Smooth muscle cell (in vitro differentiated cells): ENCODE measurements at regions not wholly inside any gene's neighbourhood (a gene's known extent, or its start where the extent isn't known, plus 50 kb on each side); places are given as distances from the start of the nearest gene placed in this dataset.

Source experiments
- DNase-seq: peaks from one replicate; lab custom pipeline; 2025; ENCODE audit not compliant: unreplicated experiment; lab: John Stamatoyannopoulos, UW
- H2AFZ ChIP-seq: fragments of 200-600 bp; sonication (generic); 2 replicates; pipeline ENCODE4 v1.6.0; 2016; ENCODE audit warnings: antibody characterized with exemption, low read depth, mild to moderate bottlenecking
- H3F3A ChIP-seq: fragments of 200-600 bp; sonication (generic); 2 replicates; pipeline ENCODE4 v1.6.0; 2017; ENCODE audit warnings: antibody characterized with exemption, low read depth
- H3K27ac ChIP-seq: fragments of 200-600 bp; sonication (generic); 2 replicates; pipeline ENCODE4 v1.5.1; 2016; ENCODE audit warnings: low read depth, mild to moderate bottlenecking
- H3K27me3 ChIP-seq: fragments of 200-600 bp; sonication (generic); 2 replicates; pipeline ENCODE4 v1.6.1; 2016; ENCODE audit warnings: low read depth, mild to moderate bottlenecking
- H3K36me3 ChIP-seq: fragments of 200-600 bp; sonication (generic); 2 replicates; pipeline ENCODE4 v1.5.1; 2016; ENCODE audit warnings: low read depth
- H3K4me1 ChIP-seq: fragments of 200-600 bp; sonication (generic); 2 replicates; pipeline ENCODE4 v1.5.1; 2016; ENCODE audit warnings: low read depth
- H3K4me2 ChIP-seq: fragments of 200-600 bp; sonication (generic); 2 replicates; pipeline ENCODE4 v1.6.0; 2016; ENCODE audit warnings: mild to moderate bottlenecking
- H3K4me3 ChIP-seq: fragments of 200-600 bp; sonication (generic); 2 replicates; pipeline ENCODE4 v1.5.1; 2016; ENCODE audit warnings: mild to moderate bottlenecking
- H3K79me2 ChIP-seq: fragments of 200-600 bp; sonication (generic); 2 replicates; pipeline ENCODE4 v1.6.0; 2016; ENCODE audit warnings: low read depth, mild to moderate bottlenecking
- H3K9ac ChIP-seq: fragments of 200-600 bp; sonication (generic); 2 replicates; pipeline ENCODE4 v1.6.0; 2016; ENCODE audit warnings: low read depth
- H3K9me3 ChIP-seq: fragments of 200-600 bp; sonication (generic); replicated peaks from 2 replicates; pipeline ENCODE4 v1.5.1; 2016; ENCODE audit warnings: low read depth
- H4K20me1 ChIP-seq: fragments of 200-600 bp; sonication (generic); 2 replicates; pipeline ENCODE4 v1.6.0; 2016; ENCODE audit warnings: low read depth
- CTCF ChIP-seq: fragments of 200-600 bp; sonication (generic); IDR thresholded peaks from 2 replicates; pipeline ENCODE4 v1.5.1; 2017; ENCODE audit warnings: borderline replicate concordance, mild to moderate bottlenecking, antibody characterized with exemption; ENCODE audit not compliant: insufficient read depth, poor library complexity, severe bottlenecking
- WGBS: methylation state at CpG from one replicate; pipeline ENCODE4 v1.1.7; 2016; ENCODE audit warnings: low lambda C conversion rate; 5-methylcytosine and 5-hydroxymethylcytosine counted together

- H3K27me3 ChIP-seq = no peaks in the 10 kb centered on the region
- H4K20me1 ChIP-seq = peaks cover 9% of the 10 kb centered on the region
- 72% methylated on average over 5 of the region's 5 CpGs for WGBS
- H2AFZ ChIP-seq = no peak overlapping the region
- no peak overlapping the region for H3K9ac ChIP-seq
- H3F3A ChIP-seq = no peaks in the 10 kb centered on the region
- H3K27ac ChIP-seq = no peak overlapping the region
- no peaks in the 10 kb centered on the region for H3K36me3 ChIP-seq
- peaks cover 11% of the 10 kb centered on the region for H3K4me1 ChIP-seq
- no peak overlapping the region for H3K4me2 ChIP-seq
- DNase-seq = no peak
- no peaks in the 10 kb centered on the region for H3K9me3 ChIP-seq
- no peak overlapping the region for H3K4me3 ChIP-seq
- H3K79me2 ChIP-seq = peaks cover 86% of the 10 kb centered on the region
- no peak for TF ChIP-seq CTCF
Observed at GRCh38 chr12:24480766-24481449, 468.0 kb downstream of the BCAT1 start.

GRCh38 chr12:24479131-24479530, 469.8 kb downstream of the BCAT1 start:
- Histone ChIP-seq H3K4me2 (no peak overlapping the region), H2AFZ (no peak overlapping the region), H3K79me2 (peaks cover 87% of the 10 kb centered on the region), H3K36me3 (no peaks in the 10 kb centered on the region), H3K9me3 (no peaks in the 10 kb centered on the region), H4K20me1 (peaks cover 9% of the 10 kb centered on the region), H3K4me1 (peaks cover 11% of the 10 kb centered on the region), H3K4me3 (no peak overlapping the region), H3K9ac (no peak overlapping the region), H3F3A (no peaks in the 10 kb centered on the region), H3K27me3 (no peaks in the 10 kb centered on the region), H3K27ac (no peak overlapping the region)
- no peak for DNase-seq
- no peak for TF ChIP-seq CTCF
- 62% methylated on average over 5 of the region's 5 CpGs for WGBS

GRCh38 chr12:24478254-24478653, 470.6 kb downstream of the BCAT1 start:
- H3K79me2 ChIP-seq = peaks cover 88% of the 10 kb centered on the region
- no peak overlapping the region for H3K4me3 ChIP-seq
- H4K20me1 ChIP-seq = peaks cover 9% of the 10 kb centered on the region
- no peak overlapping the region for H3K4me2 ChIP-seq
- no peaks in the 10 kb centered on the region for H3K9me3 ChIP-seq
- no peak overlapping the region for H3K9ac ChIP-seq
- H3F3A ChIP-seq = no peaks in the 10 kb centered on the region
- H3K27ac ChIP-seq = no peak overlapping the region
- no peaks in the 10 kb centered on the region for H3K27me3 ChIP-seq
- no peaks in the 10 kb centered on the region for H3K36me3 ChIP-seq
- H3K4me1 ChIP-seq = peaks cover 8% of the 10 kb centered on the region
- H2AFZ ChIP-seq = no peak overlapping the region
- no peak for TF ChIP-seq CTCF
- 93% methylated on average over 1 of the region's 1 CpG for WGBS
- DNase-seq = no peak

GRCh38 chr12:24476310-24476709, 472.6 kb downstream of the BCAT1 start:
- Histone ChIP-seq H3K36me3 (no peaks in the 10 kb centered on the region), H3K9ac (no peak overlapping the region), H3K79me2 (peaks cover 88% of the 10 kb centered on the region), H4K20me1 (peaks cover 9% of the 10 kb centered on the region), H3K9me3 (no peaks in the 10 kb centered on the region), H3K27ac (no peak overlapping the region), H3K4me1 (no peaks in the 10 kb centered on the region), H3K4me3 (no peak overlapping the region), H2AFZ (no peak overlapping the region), H3F3A (no peaks in the 10 kb centered on the region), H3K27me3 (no peaks in the 10 kb centered on the region), H3K4me2 (no peak overlapping the region)
- 96% methylated on average over 6 of the region's 6 CpGs for WGBS
- no peak for DNase-seq
- TF ChIP-seq CTCF = no peak
